ENCODE measurements at regions not wholly inside any gene's neighbourhood (a gene's known extent, or its start where the extent isn't known, plus 50 kb on each side); places are given as distances from the start of the nearest gene placed in this dataset.

DNA sequence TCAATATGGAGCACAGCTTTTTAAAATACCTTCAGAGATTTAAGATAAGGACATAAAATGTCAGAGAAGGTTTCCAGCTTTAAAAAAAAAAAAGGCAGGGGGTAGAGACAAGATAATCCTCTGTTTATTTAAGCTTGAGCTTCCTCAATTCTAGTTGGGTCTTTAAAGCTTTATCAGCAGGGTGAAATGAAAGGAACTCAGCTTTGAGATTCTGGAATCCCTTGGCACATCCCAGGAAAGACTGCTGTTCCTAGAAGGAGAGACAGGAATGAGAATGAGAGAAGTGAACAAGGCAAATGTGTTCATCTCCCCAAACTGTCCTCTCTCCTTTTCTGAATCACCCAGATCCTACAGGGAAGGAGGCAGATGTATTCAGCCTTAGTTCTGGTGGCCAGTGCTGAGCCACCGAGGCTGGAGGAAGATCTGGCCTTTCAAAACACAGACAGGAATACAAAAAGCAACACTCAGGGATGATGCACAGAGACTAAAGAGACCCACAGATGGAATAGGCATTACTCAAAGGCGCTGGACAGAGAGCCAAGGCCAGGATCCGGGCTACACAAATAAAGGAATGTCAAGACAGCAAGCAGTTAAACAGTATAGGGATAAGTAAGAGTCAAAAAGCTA lies 385.8 kb upstream of the DUSP10 start:
- Histone ChIP-seq H3K79me2 (replicated peaks; ENCODE audit: insufficient read depth, low read length) (no peaks in the 10 kb centered on the region), H3K9ac (ENCODE audit: low read length) (no peak overlapping the region), H3K27me3 (ENCODE audit: insufficient read depth, low read depth, low read length) (no peaks in the 10 kb centered on the region), H3K36me3 (ENCODE audit: insufficient read depth, low read length) (no peaks in the 10 kb centered on the region), H3K4me3 (ENCODE audit: low read length) (no peak overlapping the region), H3K9me3 (ENCODE audit: low read length) (no peaks in the 10 kb centered on the region), H3K4me2 (ENCODE audit: low read length) (no peak overlapping the region), H3K9me2 (ENCODE audit: insufficient read depth, low read length) (no peaks in the 10 kb centered on the region), H4K20me1 (ENCODE audit: insufficient read depth) (no peaks in the 10 kb centered on the region), H3K27ac (ENCODE audit: low read length) (no peak overlapping the region), H3F3A (ENCODE audit: insufficient read depth, low read length, poor library complexity, severe bottlenecking) (no peaks in the 10 kb centered on the region), H2AFZ (ENCODE audit: low read depth, low read length) (no peak overlapping the region)
- TF ChIP-seq EP300 (conservative IDR thresholded peaks at IDR 0.05; ENCODE audit: poor library complexity, severe bottlenecking) (no peak), EZH2 (IDR thresholded peaks at IDR 0.05; ENCODE audit: borderline replicate concordance, insufficient read depth, low read length, poor library complexity, severe bottlenecking) (no peak), TAF1 (IDR thresholded peaks at IDR 0.05; ENCODE audit: low read depth) (no peak), SMC3 (conservative IDR thresholded peaks at IDR 0.05; ENCODE audit: poor library complexity) (no peak), RAD21 (conservative IDR thresholded peaks at IDR 0.05) (no peak), POLR2AphosphoS5 (IDR thresholded peaks at IDR 0.05) (no peak), MXI1 (conservative IDR thresholded peaks at IDR 0.05; ENCODE audit: poor library complexity, severe bottlenecking) (no peak)
- TF ChIP-seq, protein P1, sequence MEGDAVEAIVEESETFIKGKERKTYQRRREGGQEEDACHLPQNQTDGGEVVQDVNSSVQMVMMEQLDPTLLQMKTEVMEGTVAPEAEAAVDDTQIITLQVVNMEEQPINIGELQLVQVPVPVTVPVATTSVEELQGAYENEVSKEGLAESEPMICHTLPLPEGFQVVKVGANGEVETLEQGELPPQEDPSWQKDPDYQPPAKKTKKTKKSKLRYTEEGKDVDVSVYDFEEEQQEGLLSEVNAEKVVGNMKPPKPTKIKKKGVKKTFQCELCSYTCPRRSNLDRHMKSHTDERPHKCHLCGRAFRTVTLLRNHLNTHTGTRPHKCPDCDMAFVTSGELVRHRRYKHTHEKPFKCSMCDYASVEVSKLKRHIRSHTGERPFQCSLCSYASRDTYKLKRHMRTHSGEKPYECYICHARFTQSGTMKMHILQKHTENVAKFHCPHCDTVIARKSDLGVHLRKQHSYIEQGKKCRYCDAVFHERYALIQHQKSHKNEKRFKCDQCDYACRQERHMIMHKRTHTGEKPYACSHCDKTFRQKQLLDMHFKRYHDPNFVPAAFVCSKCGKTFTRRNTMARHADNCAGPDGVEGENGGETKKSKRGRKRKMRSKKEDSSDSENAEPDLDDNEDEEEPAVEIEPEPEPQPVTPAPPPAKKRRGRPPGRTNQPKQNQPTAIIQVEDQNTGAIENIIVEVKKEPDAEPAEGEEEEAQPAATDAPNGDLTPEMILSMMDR (IDR thresholded peaks at IDR 0.05; ENCODE audit: poor library complexity, severe bottlenecking): no peak
- TF ChIP-seq, protein P2, sequence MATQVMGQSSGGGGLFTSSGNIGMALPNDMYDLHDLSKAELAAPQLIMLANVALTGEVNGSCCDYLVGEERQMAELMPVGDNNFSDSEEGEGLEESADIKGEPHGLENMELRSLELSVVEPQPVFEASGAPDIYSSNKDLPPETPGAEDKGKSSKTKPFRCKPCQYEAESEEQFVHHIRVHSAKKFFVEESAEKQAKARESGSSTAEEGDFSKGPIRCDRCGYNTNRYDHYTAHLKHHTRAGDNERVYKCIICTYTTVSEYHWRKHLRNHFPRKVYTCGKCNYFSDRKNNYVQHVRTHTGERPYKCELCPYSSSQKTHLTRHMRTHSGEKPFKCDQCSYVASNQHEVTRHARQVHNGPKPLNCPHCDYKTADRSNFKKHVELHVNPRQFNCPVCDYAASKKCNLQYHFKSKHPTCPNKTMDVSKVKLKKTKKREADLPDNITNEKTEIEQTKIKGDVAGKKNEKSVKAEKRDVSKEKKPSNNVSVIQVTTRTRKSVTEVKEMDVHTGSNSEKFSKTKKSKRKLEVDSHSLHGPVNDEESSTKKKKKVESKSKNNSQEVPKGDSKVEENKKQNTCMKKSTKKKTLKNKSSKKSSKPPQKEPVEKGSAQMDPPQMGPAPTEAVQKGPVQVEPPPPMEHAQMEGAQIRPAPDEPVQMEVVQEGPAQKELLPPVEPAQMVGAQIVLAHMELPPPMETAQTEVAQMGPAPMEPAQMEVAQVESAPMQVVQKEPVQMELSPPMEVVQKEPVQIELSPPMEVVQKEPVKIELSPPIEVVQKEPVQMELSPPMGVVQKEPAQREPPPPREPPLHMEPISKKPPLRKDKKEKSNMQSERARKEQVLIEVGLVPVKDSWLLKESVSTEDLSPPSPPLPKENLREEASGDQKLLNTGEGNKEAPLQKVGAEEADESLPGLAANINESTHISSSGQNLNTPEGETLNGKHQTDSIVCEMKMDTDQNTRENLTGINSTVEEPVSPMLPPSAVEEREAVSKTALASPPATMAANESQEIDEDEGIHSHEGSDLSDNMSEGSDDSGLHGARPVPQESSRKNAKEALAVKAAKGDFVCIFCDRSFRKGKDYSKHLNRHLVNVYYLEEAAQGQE (IDR thresholded peaks at IDR 0.05; ENCODE audit: borderline replicate concordance): no peak

- Histone ChIP-seq H3K79me2 (replicated peaks; ENCODE audit: insufficient read depth, low read length) (no peaks in the 10 kb centered on the region), H3K36me3 (ENCODE audit: insufficient read depth, low read length) (no peaks in the 10 kb centered on the region), H3K9me3 (ENCODE audit: low read length) (no peaks in the 10 kb centered on the region), H4K20me1 (ENCODE audit: insufficient read depth) (no peaks in the 10 kb centered on the region), H3F3A (ENCODE audit: insufficient read depth, low read length, poor library complexity, severe bottlenecking) (no peaks in the 10 kb centered on the region), H3K9ac (ENCODE audit: low read length) (no peak overlapping the region), H3K27ac (ENCODE audit: low read length) (no peak overlapping the region), H3K9me2 (ENCODE audit: insufficient read depth, low read length) (no peaks in the 10 kb centered on the region), H2AFZ (ENCODE audit: low read depth, low read length) (no peak overlapping the region), H3K27me3 (ENCODE audit: insufficient read depth, low read depth, low read length) (no peaks in the 10 kb centered on the region), H3K4me2 (ENCODE audit: low read length) (no peak overlapping the region), H3K4me3 (ENCODE audit: low read length) (no peak overlapping the region)
- no peak for TF ChIP-seq MXI1 (conservative IDR thresholded peaks at IDR 0.05; ENCODE audit: poor library complexity, severe bottlenecking)
- no peak for TF ChIP-seq EP300 (conservative IDR thresholded peaks at IDR 0.05; ENCODE audit: poor library complexity, severe bottlenecking)
- TF ChIP-seq EZH2 (IDR thresholded peaks at IDR 0.05; ENCODE audit: borderline replicate concordance, insufficient read depth, low read length, poor library complexity, severe bottlenecking): no peak
- TF ChIP-seq, protein P1 (IDR thresholded peaks at IDR 0.05; ENCODE audit: poor library complexity, severe bottlenecking): no peak
- TF ChIP-seq, protein P2 (IDR thresholded peaks at IDR 0.05; ENCODE audit: borderline replicate concordance): no peak
- TF ChIP-seq POLR2AphosphoS5 (IDR thresholded peaks at IDR 0.05): no peak
- TF ChIP-seq TAF1 (IDR thresholded peaks at IDR 0.05; ENCODE audit: low read depth): no peak
- no peak for TF ChIP-seq SMC3 (conservative IDR thresholded peaks at IDR 0.05; ENCODE audit: poor library complexity)
- no peak for TF ChIP-seq RAD21 (conservative IDR thresholded peaks at IDR 0.05)
Observed at GRCh38 chr1:222127096-222127495, 385.2 kb upstream of the DUSP10 start.

All from neural cell (in vitro differentiated cells).